B cell (primary cell): ENCODE measurements at regions not wholly inside any gene's neighbourhood (a gene's known extent, or its start where the extent isn't known, plus 50 kb on each side); places are given as distances from the start of the nearest gene placed in this dataset.

Experiments used
- EZH2 ChIP-seq: IDR thresholded peaks from 2 replicates; pipeline ENCODE4 v1.6.1; 2012; ENCODE audit warnings: borderline replicate concordance, low read depth, mild to moderate bottlenecking, moderate library complexity, low read length; ENCODE audit not compliant: insufficient read depth, poor library complexity, severe bottlenecking
- TF ChIP-seq, protein P1 (sequence below): fragments of 200-600 bp; IDR thresholded peaks from one replicate; pipeline ENCODE4 v1.8.0; 2022; ENCODE audit warnings: antibody characterized with exemption, mild to moderate bottlenecking

DNA sequence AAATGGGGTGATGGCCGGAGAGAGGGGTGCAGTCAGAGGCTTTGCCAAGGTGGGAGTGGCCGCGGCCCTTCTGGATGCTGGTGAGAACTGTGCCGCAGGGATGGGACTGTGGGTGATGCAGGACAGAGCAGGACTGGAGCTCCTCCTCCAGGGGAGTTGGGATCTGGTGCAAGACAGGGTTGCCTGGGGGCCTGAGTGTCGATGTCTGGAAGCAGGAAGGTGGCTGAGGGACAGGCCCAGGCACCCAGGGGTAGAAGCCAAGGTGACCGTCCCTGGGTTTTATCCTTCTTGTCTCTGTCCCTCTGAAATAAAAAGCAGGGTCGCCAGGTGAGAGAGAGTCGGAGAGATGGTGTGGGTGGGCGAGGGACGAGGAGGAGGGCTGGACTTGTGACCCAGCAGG lies 89.1 kb upstream of the IER5L start:
- TF ChIP-seq, protein P1, sequence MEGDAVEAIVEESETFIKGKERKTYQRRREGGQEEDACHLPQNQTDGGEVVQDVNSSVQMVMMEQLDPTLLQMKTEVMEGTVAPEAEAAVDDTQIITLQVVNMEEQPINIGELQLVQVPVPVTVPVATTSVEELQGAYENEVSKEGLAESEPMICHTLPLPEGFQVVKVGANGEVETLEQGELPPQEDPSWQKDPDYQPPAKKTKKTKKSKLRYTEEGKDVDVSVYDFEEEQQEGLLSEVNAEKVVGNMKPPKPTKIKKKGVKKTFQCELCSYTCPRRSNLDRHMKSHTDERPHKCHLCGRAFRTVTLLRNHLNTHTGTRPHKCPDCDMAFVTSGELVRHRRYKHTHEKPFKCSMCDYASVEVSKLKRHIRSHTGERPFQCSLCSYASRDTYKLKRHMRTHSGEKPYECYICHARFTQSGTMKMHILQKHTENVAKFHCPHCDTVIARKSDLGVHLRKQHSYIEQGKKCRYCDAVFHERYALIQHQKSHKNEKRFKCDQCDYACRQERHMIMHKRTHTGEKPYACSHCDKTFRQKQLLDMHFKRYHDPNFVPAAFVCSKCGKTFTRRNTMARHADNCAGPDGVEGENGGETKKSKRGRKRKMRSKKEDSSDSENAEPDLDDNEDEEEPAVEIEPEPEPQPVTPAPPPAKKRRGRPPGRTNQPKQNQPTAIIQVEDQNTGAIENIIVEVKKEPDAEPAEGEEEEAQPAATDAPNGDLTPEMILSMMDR: no peak
- no peak for TF ChIP-seq EZH2
